ENCODE measurements at regions not wholly inside any gene's neighbourhood (a gene's known extent, or its start where the extent isn't known, plus 50 kb on each side); places are given as distances from the start of the nearest gene placed in this dataset.
"Not testable (repeated sequence)": the region's sequence is repeated elsewhere in the genome, so short reads cannot be mapped to it uniquely, and the experiment has no call there.

DNA sequence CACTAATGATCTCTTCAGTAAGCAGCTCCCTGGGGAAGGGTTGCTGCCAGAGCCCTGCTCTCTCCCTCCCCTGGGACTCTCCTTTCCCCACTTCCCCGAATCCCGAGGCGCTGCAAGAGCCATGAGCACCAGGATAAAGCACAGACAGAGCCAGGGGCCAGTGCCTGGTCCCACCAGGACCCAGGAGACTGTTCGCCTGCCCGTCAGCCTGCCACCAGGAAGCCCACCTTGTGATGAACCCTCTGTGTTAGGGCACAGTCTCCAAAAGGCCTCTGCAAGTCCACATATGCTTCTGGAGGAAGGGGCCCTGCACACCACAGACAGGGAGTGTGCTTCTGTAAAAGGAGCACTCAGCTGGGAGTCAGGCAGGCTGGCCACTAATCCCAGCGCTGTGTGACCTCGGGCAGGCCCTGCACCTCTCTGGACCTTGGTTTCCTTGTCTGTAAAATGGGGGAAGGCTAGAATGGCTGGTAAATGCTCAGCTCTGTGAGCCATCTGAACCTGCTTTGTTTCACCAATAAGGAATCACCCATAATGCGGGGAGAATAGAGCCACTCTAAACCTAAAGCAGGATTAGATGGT, 209.4 kb downstream of the TBC1D2B start:
- H3K9ac ChIP-seq (ENCODE audit: low read depth, low read length); H3K36me3 ChIP-seq (ENCODE audit: insufficient read depth, low read length); H3K4me3 ChIP-seq (ENCODE audit: low read length); H3K9me3 ChIP-seq (replicated peaks; ENCODE audit: low read length); H3K4me2 ChIP-seq (ENCODE audit: low read length): not testable (repeated sequence)
- peaks cover 11% of the 10 kb centered on the region for H3K4me1 ChIP-seq (ENCODE audit: control insufficient read depth, insufficient read depth, low read length)
- H3K27me3 ChIP-seq (ENCODE audit: control insufficient read depth, insufficient read depth, low read length), result peaks cover 19% of the 10 kb centered on the region

DNA sequence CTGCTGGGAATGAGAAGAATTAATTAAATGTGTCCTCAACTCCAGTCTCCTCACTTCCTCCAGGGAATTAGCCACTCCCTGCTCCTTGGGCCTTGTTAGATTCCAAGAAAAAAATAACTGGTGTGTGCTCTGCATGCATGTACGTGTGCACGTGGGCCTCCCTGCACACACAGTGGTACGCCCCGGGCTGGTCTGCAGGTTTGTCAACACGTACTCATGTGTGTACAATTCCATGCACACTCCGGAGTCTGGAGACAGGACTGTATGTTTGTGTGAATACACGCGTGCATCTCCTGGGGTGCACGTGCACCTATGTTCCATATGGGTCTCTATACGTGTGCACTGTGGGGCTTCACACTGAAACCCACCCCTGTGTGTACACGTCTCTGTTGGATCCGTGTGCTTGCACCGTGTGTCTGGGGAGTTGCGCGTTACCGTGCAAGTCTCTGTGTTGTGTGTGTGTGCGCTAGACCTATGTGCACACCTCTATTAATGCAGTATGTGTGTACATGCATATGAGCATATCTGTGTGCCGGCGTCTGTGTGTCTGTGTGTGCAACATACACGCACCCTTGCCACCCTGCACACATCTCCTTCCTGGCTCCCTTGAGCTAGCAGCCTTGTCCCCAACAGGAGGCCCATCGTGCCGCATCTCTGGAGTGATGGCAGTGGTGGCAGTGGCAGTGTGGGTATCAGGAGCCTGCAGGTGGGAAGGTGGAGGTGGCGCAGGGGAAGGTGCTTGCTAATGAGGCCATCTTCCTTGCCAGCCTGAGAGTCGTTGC, 210.1 kb downstream of the TBC1D2B start:
- Histone ChIP-seq H3K27me3 (ENCODE audit: control insufficient read depth, insufficient read depth, low read length) (peaks cover 23% of the 10 kb centered on the region), H3K36me3 (ENCODE audit: insufficient read depth, low read length) (no peaks in the 10 kb centered on the region), H3K9ac (ENCODE audit: low read depth, low read length) (no peak overlapping the region), H3K9me3 (replicated peaks; ENCODE audit: low read length) (no peaks in the 10 kb centered on the region), H3K4me2 (ENCODE audit: low read length) (no peak overlapping the region), H3K4me3 (ENCODE audit: low read length) (no peak overlapping the region), H3K4me1 (ENCODE audit: control insufficient read depth, insufficient read depth, low read length) (peaks cover 11% of the 10 kb centered on the region)

DNA sequence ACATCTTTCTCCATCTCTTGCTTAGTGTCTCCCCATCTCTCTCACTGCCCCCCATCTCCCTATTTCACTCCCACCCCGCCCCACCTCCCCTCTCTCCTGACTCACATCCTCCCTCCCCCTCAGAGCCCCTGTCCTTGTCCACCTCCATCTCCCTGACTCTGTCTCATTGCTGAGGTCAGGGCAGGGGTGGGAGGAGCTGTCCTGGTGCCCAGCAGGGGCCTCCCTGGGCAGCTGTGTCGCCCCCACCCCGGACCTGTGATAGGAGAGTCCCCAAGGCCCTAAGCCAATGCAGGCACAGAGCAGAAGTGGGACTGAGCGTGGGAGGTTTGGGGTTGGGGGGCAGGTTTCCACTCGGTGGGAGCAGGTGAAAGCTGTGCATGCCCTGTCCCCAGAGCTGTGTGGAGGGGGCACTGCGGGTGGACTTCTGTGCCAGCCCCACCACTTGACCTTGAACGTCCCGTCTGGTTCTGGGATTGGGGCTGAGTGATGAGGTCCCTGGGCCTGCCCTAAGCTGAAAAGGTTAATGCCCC, 210.8 kb downstream of the TBC1D2B start:
- Histone ChIP-seq H3K4me1 (ENCODE audit: control insufficient read depth, insufficient read depth, low read length) (peaks cover 11% of the 10 kb centered on the region), H3K36me3 (ENCODE audit: insufficient read depth, low read length) (no peaks in the 10 kb centered on the region), H3K9ac (ENCODE audit: low read depth, low read length) (no peak overlapping the region), H3K4me3 (ENCODE audit: low read length) (no peak overlapping the region), H3K27me3 (ENCODE audit: control insufficient read depth, insufficient read depth, low read length) (peaks cover 25% of the 10 kb centered on the region), H3K4me2 (ENCODE audit: low read length) (no peak overlapping the region), H3K9me3 (replicated peaks; ENCODE audit: low read length) (no peaks in the 10 kb centered on the region)

DNA sequence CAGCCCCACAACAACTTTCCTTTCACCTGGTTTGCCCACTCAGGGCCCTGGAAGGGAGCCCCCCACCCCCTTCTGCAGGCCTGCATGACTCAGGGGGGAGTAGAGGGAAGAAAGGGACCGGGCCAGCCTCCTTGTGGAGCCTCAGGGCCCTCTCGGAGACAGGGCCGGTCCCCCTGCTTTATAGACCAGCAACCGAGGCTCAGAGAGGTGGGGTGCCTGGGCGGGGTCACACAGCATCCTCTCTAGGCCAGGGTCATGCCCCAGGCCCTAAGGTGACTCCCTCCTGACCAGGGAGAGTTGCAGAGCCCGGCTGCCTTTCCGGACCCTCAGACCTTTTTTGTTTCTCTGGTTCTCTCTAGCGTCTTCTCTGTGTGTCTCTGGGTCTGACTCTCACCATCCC, 211.3 kb downstream of the TBC1D2B start:
- Histone ChIP-seq H3K9ac (ENCODE audit: low read depth, low read length) (no peak overlapping the region), H3K9me3 (replicated peaks; ENCODE audit: low read length) (no peaks in the 10 kb centered on the region), H3K4me2 (ENCODE audit: low read length) (no peak overlapping the region), H3K27me3 (ENCODE audit: control insufficient read depth, insufficient read depth, low read length) (peaks cover 25% of the 10 kb centered on the region), H3K36me3 (ENCODE audit: insufficient read depth, low read length) (no peaks in the 10 kb centered on the region), H3K4me1 (ENCODE audit: control insufficient read depth, insufficient read depth, low read length) (peaks cover 11% of the 10 kb centered on the region), H3K4me3 (ENCODE audit: low read length) (no peak overlapping the region)

DNA sequence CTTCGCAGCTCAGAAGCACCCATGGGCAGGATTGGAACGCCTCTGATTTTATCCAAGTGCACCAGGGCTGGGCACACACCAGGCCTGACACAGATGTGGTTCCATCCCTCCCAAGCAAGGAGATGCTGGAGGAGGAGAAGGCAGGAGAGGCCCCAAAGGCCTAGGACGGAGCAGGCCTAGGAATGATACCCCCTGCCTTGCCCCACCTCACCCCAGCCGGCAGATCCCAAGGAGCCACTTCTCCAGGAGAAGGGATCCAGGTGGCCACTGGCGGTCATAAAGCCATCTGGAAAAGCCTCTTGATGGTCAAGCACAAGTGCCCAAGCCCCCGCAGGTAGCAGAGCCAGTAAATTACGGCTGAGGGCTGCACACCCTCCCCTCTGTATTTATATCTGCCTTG, 211.8 kb downstream of the TBC1D2B start:
- H3K4me3 ChIP-seq (ENCODE audit: low read length), result no peak overlapping the region
- no peak overlapping the region for H3K9ac ChIP-seq (ENCODE audit: low read depth, low read length)
- no peak overlapping the region for H3K4me2 ChIP-seq (ENCODE audit: low read length)
- H3K9me3 ChIP-seq (replicated peaks; ENCODE audit: low read length), result no peaks in the 10 kb centered on the region
- no peaks in the 10 kb centered on the region for H3K36me3 ChIP-seq (ENCODE audit: insufficient read depth, low read length)
- H3K27me3 ChIP-seq (ENCODE audit: control insufficient read depth, insufficient read depth, low read length), result peaks cover 25% of the 10 kb centered on the region
- peaks cover 11% of the 10 kb centered on the region for H3K4me1 ChIP-seq (ENCODE audit: control insufficient read depth, insufficient read depth, low read length)

DNA sequence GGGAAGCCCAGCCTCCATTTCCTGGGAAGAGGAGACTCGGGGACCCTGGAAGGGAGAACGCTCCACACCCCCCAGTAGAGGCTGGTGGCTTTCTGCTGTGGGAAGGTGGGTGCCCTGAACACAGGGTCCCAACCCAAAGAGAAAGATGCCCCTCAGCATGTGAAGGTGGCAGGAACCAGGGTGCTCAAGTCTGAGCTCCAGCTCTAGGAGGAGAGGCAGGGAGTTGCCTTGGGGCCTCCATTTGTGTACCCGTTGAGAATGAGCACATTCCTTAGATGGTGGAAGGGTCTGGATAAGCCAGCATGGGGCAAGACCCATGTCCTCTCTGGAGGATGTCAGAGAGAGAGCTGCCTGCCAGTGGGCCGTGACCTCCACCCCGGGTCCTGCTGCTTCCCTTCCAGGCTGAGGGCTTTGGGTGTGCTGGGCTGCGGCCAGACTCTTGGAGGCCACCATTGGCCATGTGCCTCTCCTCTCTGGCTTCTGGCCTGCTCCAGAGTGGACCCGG, 212.4 kb downstream of the TBC1D2B start:
- Histone ChIP-seq H3K36me3 (ENCODE audit: insufficient read depth, low read length) (no peaks in the 10 kb centered on the region), H3K27me3 (ENCODE audit: control insufficient read depth, insufficient read depth, low read length) (peaks cover 25% of the 10 kb centered on the region), H3K4me3 (ENCODE audit: low read length) (no peak overlapping the region), H3K4me2 (ENCODE audit: low read length) (no peak overlapping the region), H3K9ac (ENCODE audit: low read depth, low read length) (no peak overlapping the region), H3K4me1 (ENCODE audit: control insufficient read depth, insufficient read depth, low read length) (peaks cover 11% of the 10 kb centered on the region), H3K9me3 (replicated peaks; ENCODE audit: low read length) (no peaks in the 10 kb centered on the region)

DNA sequence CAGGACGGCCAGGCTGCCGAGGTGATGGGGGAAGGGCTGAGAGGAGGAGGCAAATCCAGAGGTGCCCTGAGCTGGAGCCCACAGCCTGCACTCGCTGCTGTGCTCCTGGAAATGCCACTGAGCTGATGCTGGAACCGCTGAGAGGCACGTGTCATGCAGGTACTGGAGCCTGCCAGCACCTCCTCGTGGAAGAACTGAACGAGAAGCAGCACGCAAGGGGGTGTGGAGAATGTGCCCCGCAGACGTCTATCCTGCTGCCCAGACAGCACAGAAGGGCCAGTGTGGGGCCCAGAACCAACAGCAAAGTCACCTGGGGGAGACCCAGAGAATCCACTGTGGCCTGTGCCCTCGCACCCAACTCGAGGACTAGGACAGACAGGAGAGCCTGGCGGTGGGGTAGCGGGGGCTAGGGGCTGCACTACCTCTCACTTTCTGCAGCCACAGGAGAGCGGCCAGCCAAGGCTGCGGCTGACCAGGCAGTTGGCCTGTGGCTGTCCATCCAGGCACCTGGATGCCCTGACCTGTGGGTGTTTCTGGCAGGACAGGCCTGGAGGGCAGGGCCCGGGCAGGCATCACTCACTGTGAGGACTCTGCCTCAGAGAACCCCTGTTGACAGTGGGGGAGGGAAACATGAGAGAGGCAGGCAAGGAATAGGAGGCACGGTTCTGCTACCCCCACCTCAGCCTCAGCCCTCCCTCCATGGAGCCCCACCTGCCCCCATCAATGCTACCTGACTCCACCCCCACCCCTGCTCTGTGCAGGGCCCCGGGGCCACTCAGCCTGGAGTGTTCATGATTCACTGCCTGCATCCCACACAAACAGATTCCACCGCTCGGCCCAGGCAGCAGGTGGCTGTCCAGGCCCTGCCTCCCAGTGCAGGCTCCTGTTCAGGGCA, 213.1 kb downstream of the TBC1D2B start:
- H3K27me3 ChIP-seq (ENCODE audit: control insufficient read depth, insufficient read depth, low read length), result peaks cover 30% of the 10 kb centered on the region
- H3K4me1 ChIP-seq (ENCODE audit: control insufficient read depth, insufficient read depth, low read length), result peaks cover 6% of the 10 kb centered on the region
- H3K9ac ChIP-seq (ENCODE audit: low read depth, low read length), result no peak overlapping the region
- H3K9me3 ChIP-seq (replicated peaks; ENCODE audit: low read length), result no peaks in the 10 kb centered on the region
- H3K36me3 ChIP-seq (ENCODE audit: insufficient read depth, low read length), result no peaks in the 10 kb centered on the region
- H3K4me2 ChIP-seq (ENCODE audit: low read length), result no peak overlapping the region
- no peak overlapping the region for H3K4me3 ChIP-seq (ENCODE audit: low read length)

DNA sequence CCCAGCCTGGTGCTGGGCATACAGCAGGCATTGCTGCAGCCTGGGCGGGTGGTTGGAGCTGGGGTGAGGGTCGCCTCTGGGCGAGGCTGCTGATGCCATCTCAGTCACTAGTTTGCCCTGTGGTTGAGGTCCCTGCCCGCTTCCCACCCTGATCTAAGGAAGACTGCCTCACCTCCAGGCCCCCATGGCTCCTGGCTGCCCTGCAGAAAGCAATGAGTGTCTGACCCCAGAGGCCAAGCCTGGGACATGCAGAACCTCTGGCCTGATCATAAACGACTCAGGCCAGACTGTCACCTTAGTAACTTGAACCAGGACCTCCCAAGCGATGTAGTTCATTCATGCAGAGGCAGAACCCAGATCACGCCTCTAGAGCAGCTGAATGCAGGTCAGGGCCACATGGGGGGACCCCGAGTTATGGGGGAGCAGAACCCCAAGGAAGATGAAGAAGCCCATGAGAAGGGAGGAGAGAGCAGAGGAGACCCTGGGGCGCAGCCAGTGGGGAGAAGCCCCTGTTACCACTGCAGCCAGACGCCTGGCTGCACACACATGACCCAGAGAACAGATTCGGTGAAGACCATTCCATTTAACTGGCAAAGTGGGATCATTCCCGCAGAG, 213.9 kb downstream of the TBC1D2B start:
- Histone ChIP-seq H3K36me3 (ENCODE audit: insufficient read depth, low read length) (no peaks in the 10 kb centered on the region), H3K27me3 (ENCODE audit: control insufficient read depth, insufficient read depth, low read length) (peaks cover 37% of the 10 kb centered on the region), H3K9me3 (replicated peaks; ENCODE audit: low read length) (no peaks in the 10 kb centered on the region), H3K4me3 (ENCODE audit: low read length) (no peak overlapping the region), H3K9ac (ENCODE audit: low read depth, low read length) (no peak overlapping the region), H3K4me2 (ENCODE audit: low read length) (no peak overlapping the region), H3K4me1 (ENCODE audit: control insufficient read depth, insufficient read depth, low read length) (no peaks in the 10 kb centered on the region)

DNA sequence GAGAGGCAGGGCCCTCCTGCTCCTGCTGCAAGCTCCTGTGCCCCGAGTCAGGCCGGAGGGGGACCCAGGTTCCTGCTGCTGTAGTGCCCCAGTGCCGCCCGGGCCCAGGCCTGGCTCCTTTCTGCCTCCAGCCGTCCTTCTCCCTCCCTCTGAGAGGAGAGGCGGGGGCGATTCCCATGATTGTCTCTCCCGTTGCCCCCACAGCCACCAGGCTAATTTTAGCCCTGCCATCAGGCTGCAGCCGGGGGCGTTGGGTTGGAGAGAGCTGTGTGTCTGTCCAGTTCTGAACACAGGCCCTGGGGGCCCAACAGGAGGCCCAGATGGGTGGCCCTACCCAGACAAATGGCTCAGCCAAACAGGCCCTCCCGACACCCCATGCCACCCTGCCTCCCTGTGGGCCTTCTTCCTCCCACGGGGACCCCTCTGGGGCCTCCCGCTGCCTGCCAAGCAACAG, 214.8 kb downstream of the TBC1D2B start:
- H3K36me3 ChIP-seq (ENCODE audit: insufficient read depth, low read length), result no peaks in the 10 kb centered on the region
- H3K4me1 ChIP-seq (ENCODE audit: control insufficient read depth, insufficient read depth, low read length), result no peaks in the 10 kb centered on the region
- no peak overlapping the region for H3K4me2 ChIP-seq (ENCODE audit: low read length)
- H3K9me3 ChIP-seq (replicated peaks; ENCODE audit: low read length), result no peaks in the 10 kb centered on the region
- peaks cover 44% of the 10 kb centered on the region for H3K27me3 ChIP-seq (ENCODE audit: control insufficient read depth, insufficient read depth, low read length)
- no peak overlapping the region for H3K4me3 ChIP-seq (ENCODE audit: low read length)
- no peak overlapping the region for H3K9ac ChIP-seq (ENCODE audit: low read depth, low read length)

DNA sequence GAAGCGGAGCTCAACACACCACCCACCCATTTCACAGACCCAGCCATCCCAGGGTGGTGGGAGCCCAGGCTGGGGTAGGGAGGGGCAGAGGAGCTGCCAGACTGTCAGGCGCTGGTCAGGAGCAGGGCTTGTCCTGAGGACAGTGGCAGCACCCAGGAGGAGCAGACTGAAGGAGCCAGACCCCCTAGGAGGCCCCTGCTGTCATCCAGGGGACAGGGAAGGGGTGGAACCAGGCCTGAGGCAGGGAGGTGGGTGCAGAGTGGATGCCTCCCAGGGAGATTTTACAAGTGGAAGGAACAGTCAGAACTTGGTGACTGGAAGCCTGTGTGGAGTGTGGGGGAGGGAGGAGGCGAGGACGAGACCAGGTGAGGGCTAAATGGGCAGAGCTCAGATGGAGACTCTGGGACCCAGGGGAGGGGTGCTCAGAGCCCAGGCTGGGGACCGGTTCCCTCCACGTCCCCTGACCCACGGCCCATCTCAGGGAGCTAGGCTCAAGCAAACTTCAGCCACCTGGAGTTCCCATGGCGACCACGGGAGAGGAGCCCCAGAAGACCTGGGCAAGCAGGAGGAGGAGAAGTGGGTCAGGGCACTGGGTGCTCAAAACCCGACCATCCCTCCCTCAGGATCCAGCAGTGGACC, 215.4 kb downstream of the TBC1D2B start:
- not testable (repeated sequence) for H3K4me1 ChIP-seq (ENCODE audit: control insufficient read depth, insufficient read depth, low read length); H3K9me3 ChIP-seq (replicated peaks; ENCODE audit: low read length); H3K9ac ChIP-seq (ENCODE audit: low read depth, low read length); H3K36me3 ChIP-seq (ENCODE audit: insufficient read depth, low read length); H3K4me3 ChIP-seq (ENCODE audit: low read length); H3K4me2 ChIP-seq (ENCODE audit: low read length)
- peaks cover 50% of the 10 kb centered on the region for H3K27me3 ChIP-seq (ENCODE audit: control insufficient read depth, insufficient read depth, low read length)

All from skeletal muscle satellite cell (primary cell).